ENCODE measurements at regions not wholly inside any gene's neighbourhood (a gene's known extent, or its start where the extent isn't known, plus 50 kb on each side); places are given as distances from the start of the nearest gene placed in this dataset.

- Mint-ChIP-seq H3K36me3 (peaks cover 0 to 7% (median 0%) of the 10 kb centered on the region in 3 donors), H3K9me3 (peaks cover 0 to 28% (median 12%) of the 10 kb centered on the region in 5 donors), H3K4me3 (no peak overlapping the region), H3K4me1 (no peaks in the 10 kb centered on the region), H3K27ac (no peak overlapping the region), H3K27me3 (peaks cover 6 to 20% of the 10 kb centered on the region in 2 donors)
- CTCF ChIA-PET: no interaction called here
- no peaks in the 10 kb centered on the region for H3K4me1 ChIP-seq (ENCODE audit: insufficient read depth, low read length)
- no peak overlapping the region for H3K27ac ChIP-seq (ENCODE audit: low read depth, low read length)
- no peaks in the 10 kb centered on the region for H3K9me3 ChIP-seq (ENCODE audit: low read length)
- H3K27me3 ChIP-seq (ENCODE audit: insufficient read depth, low read length, poor library complexity, severe bottlenecking): no peaks in the 10 kb centered on the region
- H3K36me3 ChIP-seq (ENCODE audit: insufficient read depth, low read length): no peaks in the 10 kb centered on the region
- no peak for DNase-seq
- POLR2A ChIA-PET: no interaction called here
- no peak overlapping the region for H3K4me3 ChIP-seq (ENCODE audit: low read length)
Measured at GRCh38 chr7:153887749-153888569, 164.2 kb upstream of the DPP6 start.

- no peak overlapping the region for H3K27ac Mint-ChIP-seq
- H3K27me3 Mint-ChIP-seq: peaks cover 3 to 15% of the 10 kb centered on the region in 2 donors
- no peaks in the 10 kb centered on the region for H3K36me3 ChIP-seq (ENCODE audit: insufficient read depth, low read length)
- ChIA-PET CTCF (no interaction called here), POLR2A (no interaction called here)
- H3K27ac ChIP-seq (ENCODE audit: low read depth, low read length): no peak overlapping the region
- no peaks in the 10 kb centered on the region for H3K9me3 ChIP-seq (ENCODE audit: low read length)
- H3K4me3 ChIP-seq (ENCODE audit: low read length): no peak overlapping the region
- peaks cover 0 to 3% (median 0%) of the 10 kb centered on the region in 3 donors for H3K36me3 Mint-ChIP-seq
- no peak overlapping the region for H3K4me3 Mint-ChIP-seq
- no peaks in the 10 kb centered on the region for H3K4me1 ChIP-seq (ENCODE audit: insufficient read depth, low read length)
- no peaks in the 10 kb centered on the region for H3K27me3 ChIP-seq (ENCODE audit: insufficient read depth, low read length, poor library complexity, severe bottlenecking)
- no peaks in the 10 kb centered on the region for H3K4me1 Mint-ChIP-seq
- DNase-seq: no peak
- H3K9me3 Mint-ChIP-seq: peaks cover 5 to 22% (median 7%) of the 10 kb centered on the region in 5 donors
Measured at GRCh38 chr7:153891990-153892389, 160.2 kb upstream of the DPP6 start.

- H3K4me1 Mint-ChIP-seq: no peaks in the 10 kb centered on the region
- DNase-seq: no peak
- no peak overlapping the region for H3K4me3 Mint-ChIP-seq
- no peaks in the 10 kb centered on the region for H3K27me3 Mint-ChIP-seq
- ChIA-PET CTCF (no interaction called here), POLR2A (no interaction called here)
- H3K27ac Mint-ChIP-seq: no peak overlapping the region
- Histone ChIP-seq H3K9me3 (ENCODE audit: low read length) (no peaks in the 10 kb centered on the region), H3K4me1 (ENCODE audit: insufficient read depth, low read length) (no peaks in the 10 kb centered on the region), H3K36me3 (ENCODE audit: insufficient read depth, low read length) (no peaks in the 10 kb centered on the region), H3K4me3 (ENCODE audit: low read length) (no peak overlapping the region), H3K27ac (ENCODE audit: low read depth, low read length) (no peak overlapping the region), H3K27me3 (ENCODE audit: insufficient read depth, low read length, poor library complexity, severe bottlenecking) (no peaks in the 10 kb centered on the region)
- H3K36me3 Mint-ChIP-seq: no peaks in the 10 kb centered on the region
- H3K9me3 Mint-ChIP-seq: peaks cover 0 to 15% (median 11%) of the 10 kb centered on the region in 5 donors
Measured at GRCh38 chr7:153902862-153903261, 149.3 kb upstream of the DPP6 start.

GRCh38 chr7:153912211-153912610 lies 140.0 kb upstream of the DPP6 start:
- ChIA-PET CTCF (no interaction called here), POLR2A (no interaction called here)
- Histone ChIP-seq H3K4me3 (ENCODE audit: low read length) (no peak overlapping the region), H3K36me3 (ENCODE audit: insufficient read depth, low read length) (no peaks in the 10 kb centered on the region), H3K9me3 (ENCODE audit: low read length) (no peaks in the 10 kb centered on the region), H3K27me3 (ENCODE audit: insufficient read depth, low read length, poor library complexity, severe bottlenecking) (no peaks in the 10 kb centered on the region), H3K27ac (ENCODE audit: low read depth, low read length) (no peak overlapping the region), H3K4me1 (ENCODE audit: insufficient read depth, low read length) (no peaks in the 10 kb centered on the region)
- peaks cover 0 to 1% of the 10 kb centered on the region in 2 donors for H3K27me3 Mint-ChIP-seq
- H3K4me1 Mint-ChIP-seq: no peaks in the 10 kb centered on the region
- H3K9me3 Mint-ChIP-seq: peaks cover 3 to 15% (median 8%) of the 10 kb centered on the region in 5 donors
- H3K36me3 Mint-ChIP-seq: peaks cover 0 to 3% (median 0%) of the 10 kb centered on the region in 3 donors
- no peak overlapping the region for H3K4me3 Mint-ChIP-seq
- no peak for DNase-seq
- H3K27ac Mint-ChIP-seq: no peak overlapping the region

- no peaks in the 10 kb centered on the region for H3K4me1 ChIP-seq (ENCODE audit: insufficient read depth, low read length)
- no peaks in the 10 kb centered on the region for H3K27me3 ChIP-seq (ENCODE audit: insufficient read depth, low read length, poor library complexity, severe bottlenecking)
- peaks cover 4 to 8% (median 4%) of the 10 kb centered on the region in 5 donors for H3K9me3 Mint-ChIP-seq
- H3K4me3 ChIP-seq (ENCODE audit: low read length): no peak overlapping the region
- no peaks in the 10 kb centered on the region for H3K4me1 Mint-ChIP-seq
- H3K27ac ChIP-seq (ENCODE audit: low read depth, low read length): no peak overlapping the region
- POLR2A ChIA-PET: no interaction called here
- H3K36me3 Mint-ChIP-seq: peaks cover 0 to 2% (median 0%) of the 10 kb centered on the region in 3 donors
- H3K4me3 Mint-ChIP-seq: no peak overlapping the region
- peaks cover 0 to 3% of the 10 kb centered on the region in 2 donors for H3K27me3 Mint-ChIP-seq
- CTCF ChIA-PET: no interaction called here
- no peaks in the 10 kb centered on the region for H3K9me3 ChIP-seq (ENCODE audit: low read length)
- H3K27ac Mint-ChIP-seq: no peak overlapping the region
- DNase-seq: no peak
- H3K36me3 ChIP-seq (ENCODE audit: insufficient read depth, low read length): no peaks in the 10 kb centered on the region
Measured at GRCh38 chr7:153920126-153920525, 132.1 kb upstream of the DPP6 start.

GRCh38 chr7:153920897-153921296 lies 131.3 kb upstream of the DPP6 start:
- Histone ChIP-seq H3K27ac (ENCODE audit: low read depth, low read length) (no peak overlapping the region), H3K36me3 (ENCODE audit: insufficient read depth, low read length) (no peaks in the 10 kb centered on the region), H3K4me1 (ENCODE audit: insufficient read depth, low read length) (no peaks in the 10 kb centered on the region), H3K9me3 (ENCODE audit: low read length) (no peaks in the 10 kb centered on the region), H3K4me3 (ENCODE audit: low read length) (no peak overlapping the region), H3K27me3 (ENCODE audit: insufficient read depth, low read length, poor library complexity, severe bottlenecking) (no peaks in the 10 kb centered on the region)
- ChIA-PET POLR2A (no interaction called here), CTCF (no interaction called here)
- Mint-ChIP-seq H3K27me3 (peaks cover 0 to 3% of the 10 kb centered on the region in 2 donors), H3K9me3 (peaks cover 4 to 6% (median 4%) of the 10 kb centered on the region in 5 donors), H3K4me3 (no peak overlapping the region), H3K4me1 (no peaks in the 10 kb centered on the region), H3K36me3 (peaks cover 0 to 2% (median 0%) of the 10 kb centered on the region in 3 donors), H3K27ac (no peak overlapping the region)
- DNase-seq: no peak

GRCh38 chr7:153921408-153921807 lies 130.8 kb upstream of the DPP6 start:
- Histone ChIP-seq H3K27ac (ENCODE audit: low read depth, low read length) (no peak overlapping the region), H3K36me3 (ENCODE audit: insufficient read depth, low read length) (no peaks in the 10 kb centered on the region), H3K9me3 (ENCODE audit: low read length) (no peaks in the 10 kb centered on the region), H3K4me1 (ENCODE audit: insufficient read depth, low read length) (no peaks in the 10 kb centered on the region), H3K27me3 (ENCODE audit: insufficient read depth, low read length, poor library complexity, severe bottlenecking) (no peaks in the 10 kb centered on the region), H3K4me3 (ENCODE audit: low read length) (no peak overlapping the region)
- H3K27ac Mint-ChIP-seq: no peak overlapping the region
- no peaks in the 10 kb centered on the region for H3K4me1 Mint-ChIP-seq
- H3K9me3 Mint-ChIP-seq: peaks cover 4 to 9% (median 6%) of the 10 kb centered on the region in 5 donors
- POLR2A ChIA-PET: no interaction called here
- peaks cover 0 to 2% (median 0%) of the 10 kb centered on the region in 3 donors for H3K36me3 Mint-ChIP-seq
- no peak for DNase-seq
- no peak overlapping the region for H3K4me3 Mint-ChIP-seq
- CTCF ChIA-PET: no interaction called here
- H3K27me3 Mint-ChIP-seq: peaks cover 0 to 3% of the 10 kb centered on the region in 2 donors

GRCh38 chr7:153930696-153931095 lies 121.5 kb upstream of the DPP6 start:
- H3K9me3 Mint-ChIP-seq: peaks cover 3 to 16% (median 11%) of the 10 kb centered on the region in 5 donors
- H3K9me3 ChIP-seq (ENCODE audit: low read length): no peaks in the 10 kb centered on the region
- no peak overlapping the region for H3K4me3 Mint-ChIP-seq
- no peaks in the 10 kb centered on the region for H3K27me3 ChIP-seq (ENCODE audit: insufficient read depth, low read length, poor library complexity, severe bottlenecking)
- ChIA-PET POLR2A (no interaction called here), CTCF (no interaction called here)
- no peaks in the 10 kb centered on the region for H3K4me1 Mint-ChIP-seq
- no peak overlapping the region for H3K4me3 ChIP-seq (ENCODE audit: low read length)
- no peaks in the 10 kb centered on the region for H3K36me3 ChIP-seq (ENCODE audit: insufficient read depth, low read length)
- H3K27ac ChIP-seq (ENCODE audit: low read depth, low read length): no peak overlapping the region
- DNase-seq: no peak
- no peaks in the 10 kb centered on the region for H3K36me3 Mint-ChIP-seq
- H3K4me1 ChIP-seq (ENCODE audit: insufficient read depth, low read length): no peaks in the 10 kb centered on the region
- H3K27ac Mint-ChIP-seq: no peak overlapping the region
- no peaks in the 10 kb centered on the region for H3K27me3 Mint-ChIP-seq
